GM21360 (cell line): ENCODE measurements at regions not wholly inside any gene's neighbourhood (a gene's known extent, or its start where the extent isn't known, plus 50 kb on each side); places are given as distances from the start of the nearest gene placed in this dataset.

Source experiments
- ATAC-seq: cut with Tn5 transposase; IDR thresholded peaks from one replicate; pipeline ENCODE4 v1.9.1; 2021; ENCODE audit warnings: mild to moderate bottlenecking, moderate library complexity; ENCODE audit not compliant: unreplicated experiment

GRCh38 chr4:182139491-182139890 lies 103.7 kb upstream of the TENM3 start:
- ATAC-seq = no peak

- no peak for ATAC-seq
These were observed 102.7 kb upstream of the TENM3 start for GRCh38 chr4:182140547-182140946.

GRCh38 chr4:182141061-182141460 lies 102.1 kb upstream of the TENM3 start:
- no peak for ATAC-seq

- no peak for ATAC-seq
These were observed 100.8 kb upstream of the TENM3 start for GRCh38 chr4:182142176-182143085.

- no peak for ATAC-seq
These were observed 99.9 kb upstream of the TENM3 start for GRCh38 chr4:182143086-182143821.

- ATAC-seq = no peak
These were observed 99.2 kb upstream of the TENM3 start for GRCh38 chr4:182143822-182144625.

- ATAC-seq = no peak
These were observed 98.4 kb upstream of the TENM3 start for GRCh38 chr4:182144626-182145333.

- ATAC-seq = no peak
These were observed 97.8 kb upstream of the TENM3 start for GRCh38 chr4:182145334-182145905.

- ATAC-seq = no peak
These were observed 95.8 kb upstream of the TENM3 start for GRCh38 chr4:182147391-182147790.

- ATAC-seq = no peak
These were observed 92.6 kb upstream of the TENM3 start for GRCh38 chr4:182150645-182151044.

- no peak for ATAC-seq
These were observed 87.4 kb upstream of the TENM3 start for GRCh38 chr4:182155806-182156205.

- no peak for ATAC-seq
These were observed 80.0 kb upstream of the TENM3 start for GRCh38 chr4:182163180-182163579.

GRCh38 chr4:182169572-182169971 lies 73.6 kb upstream of the TENM3 start:
- no peak for ATAC-seq

GRCh38 chr4:182169987-182170386 lies 73.2 kb upstream of the TENM3 start:
- ATAC-seq = no peak

GRCh38 chr4:182170417-182170935 lies 72.7 kb upstream of the TENM3 start:
- ATAC-seq = no peak

GRCh38 chr4:182174979-182175378 lies 68.2 kb upstream of the TENM3 start:
- no peak for ATAC-seq

GRCh38 chr4:182175788-182176519 lies 67.2 kb upstream of the TENM3 start:
- no peak for ATAC-seq

GRCh38 chr4:182177166-182177565 lies 66.0 kb upstream of the TENM3 start:
- no peak for ATAC-seq

- no peak for ATAC-seq
These were observed 64.1 kb upstream of the TENM3 start for GRCh38 chr4:182179105-182179504.
